H1 (cell line): ENCODE measurements at regions not wholly inside any gene's neighbourhood (a gene's known extent, or its start where the extent isn't known, plus 50 kb on each side); places are given as distances from the start of the nearest gene placed in this dataset.
A peak's percentile ranks its signal among the peaks of the same experiment; 100 is the strongest.

Experiments used
- CTCF ChIA-PET: fragments of 300-600 bp; sonication (Branson Sonifier 250); formaldehyde crosslinking; loops from one replicate; lab custom pipeline; 2021; ENCODE audit not compliant: partially characterized antibody; lab: Charles Lee
- POLR2A ChIA-PET: fragments of 300-600 bp; sonication (Branson Sonifier 250); formaldehyde crosslinking; loops from one replicate; lab custom pipeline; 2021; ENCODE audit warnings: inconsistent platforms; ENCODE audit not compliant: partially characterized antibody; lab: Charles Lee
- DNase-seq, 2 experiments: peaks; one replicate each; pipeline versions ENCODE4 v3.0.0 to v3.0.0-alpha.2; 2010 to 2022; ENCODE audit warnings: low spot score in 2 of 2, low read depth in 1 of 2, mixed read lengths in 1 of 2
- FAIRE-seq: peaks from 2 replicates; lab custom pipeline; 2011; peaks lifted over from hg19 to GRCh38; lab: Jason Lieb, UNC
- H2AFZ ChIP-seq: 2 replicates; pipeline ENCODE4 v1.8.1; 2012; ENCODE audit warnings: low read length, inconsistent platforms
- H2AK5ac ChIP-seq: 2 replicates; pipeline ENCODE4 v1.6.1; 2013; ENCODE audit warnings: low read depth, low read length
- H2BK120ac ChIP-seq: replicated peaks from 2 replicates; pipeline ENCODE3; 2013; ENCODE audit warnings: low read depth, low read length, inconsistent platforms
- H2BK12ac ChIP-seq: 2 replicates; pipeline ENCODE4 v1.6.1; 2013; ENCODE audit warnings: low read depth, low read length
- H2BK15ac ChIP-seq: 2 replicates; pipeline ENCODE4 v1.6.1; 2013; ENCODE audit warnings: low read length
- H2BK20ac ChIP-seq: 2 replicates; pipeline ENCODE4 v1.6.1; 2013; ENCODE audit warnings: low read length
- H2BK5ac ChIP-seq: 2 replicates; pipeline ENCODE4 v1.6.1; 2013; ENCODE audit warnings: low read depth, low read length
- H3K14ac ChIP-seq: 2 replicates; pipeline ENCODE4 v1.6.1; 2013; ENCODE audit warnings: inconsistent platforms; ENCODE audit not compliant: insufficient read length
- H3K18ac ChIP-seq: 2 replicates; pipeline ENCODE4 v1.6.1; 2013; ENCODE audit warnings: low read length; ENCODE audit errors: extremely low read depth
- H3K23ac ChIP-seq: 2 replicates; pipeline ENCODE4 v1.6.1; 2013; ENCODE audit warnings: inconsistent platforms; ENCODE audit not compliant: insufficient read length
- H3K23me2 ChIP-seq: 2 replicates; pipeline ENCODE4 v1.6.1; 2013; ENCODE audit warnings: low read depth, low read length
- H3K27ac ChIP-seq: 2 replicates; pipeline ENCODE4 v1.6.1; 2011; ENCODE audit warnings: low read depth, low read length, inconsistent platforms
- H3K27me3 ChIP-seq, 4 experiments: replicated peaks in 1 of 4; 1 replicate in 1 of 4; 2 replicates in 3 of 4; pipeline versions ENCODE4 v1.6.1 to v1.8.1; 2011 to 2013; ENCODE audit warnings: low read length in 3 of 4, mild to moderate bottlenecking in 3 of 4, inconsistent platforms in 2 of 4, mixed read lengths in 2 of 4, moderate library complexity in 1 of 4; ENCODE audit not compliant: control insufficient read depth in 3 of 4, insufficient read depth in 3 of 4; ENCODE audit errors: extremely low read depth in 1 of 4
- H3K36me3 ChIP-seq, 4 experiments: 2 replicates each; pipeline versions ENCODE4 v1.6.1 to v1.8.1; 2011 to 2013; ENCODE audit warnings: mild to moderate bottlenecking in 4 of 4, low read length in 3 of 4, moderate library complexity in 2 of 4, control low read depth in 1 of 4, inconsistent platforms in 1 of 4; ENCODE audit not compliant: insufficient read depth in 4 of 4, control insufficient read depth in 2 of 4
- H3K4ac ChIP-seq: replicated peaks from 2 replicates; pipeline ENCODE3; 2013; ENCODE audit warnings: low read length, low read depth, mixed read lengths, inconsistent platforms; ENCODE audit not compliant: insufficient read length
- H3K4me1 ChIP-seq, 4 experiments: replicated peaks in 1 of 4; 1 replicate in 1 of 4; 2 replicates in 3 of 4; pipeline versions ENCODE4 v1.6.1 to v1.8.1; 2011 to 2013; ENCODE audit warnings: low read length in 3 of 4, inconsistent platforms in 2 of 4, mixed read lengths in 1 of 4; ENCODE audit not compliant: insufficient read depth in 4 of 4, control insufficient read depth in 3 of 4
- H3K4me2 ChIP-seq, 2 experiments: 2 replicates each; pipeline versions ENCODE4 v1.6.1 to v1.8.1; 2011 to 2013; ENCODE audit warnings: low read depth in 2 of 2, low read length in 2 of 2, control low read depth in 1 of 2, inconsistent platforms in 1 of 2, mild to moderate bottlenecking in 1 of 2; ENCODE audit not compliant: insufficient read depth in 1 of 2
- H3K4me3 ChIP-seq, 4 experiments: fragments of 200-600, 300-600 bp in 1 of 4; sonication (generic), shearing (Covaris generic), sonication (Bioruptor Twin) in 1 of 4; 2 replicates each; pipeline versions ENCODE4 v1.5.1 to v1.8.1; 2011 to 2016; ENCODE audit warnings: low read length in 4 of 4, low read depth in 3 of 4, control low read depth in 2 of 4, inconsistent platforms in 2 of 4, mild to moderate bottlenecking in 2 of 4, mixed read lengths in 1 of 4, moderate library complexity in 1 of 4; ENCODE audit not compliant: insufficient read depth in 2 of 4; ENCODE audit errors: extremely low read depth in 1 of 4
- H3K56ac ChIP-seq: replicated peaks from 2 replicates; pipeline ENCODE3; 2013; ENCODE audit warnings: low read depth, mild to moderate bottlenecking, mixed read lengths, low read length, inconsistent platforms; ENCODE audit not compliant: insufficient read length
- H3K79me1 ChIP-seq: 2 replicates; pipeline ENCODE4 v1.6.1; 2013; ENCODE audit warnings: low read depth, low read length, control low read depth
- H3K79me2 ChIP-seq, 2 experiments: 2 replicates each; pipeline versions ENCODE4 v1.6.1 to v1.8.1; 2012 to 2013; ENCODE audit warnings: low read length in 2 of 2, mild to moderate bottlenecking in 2 of 2, inconsistent platforms in 1 of 2; ENCODE audit not compliant: insufficient read depth in 2 of 2, control insufficient read depth in 1 of 2
- H3K9ac ChIP-seq, 4 experiments: replicated peaks in 1 of 4; 1 replicate in 1 of 4; 2 replicates in 3 of 4; pipeline versions ENCODE4 v1.6.1 to v1.8.1; 2011 to 2013; ENCODE audit warnings: low read depth in 3 of 4, low read length in 3 of 4, control low read depth in 2 of 4, mild to moderate bottlenecking in 2 of 4, moderate library complexity in 2 of 4, inconsistent platforms in 1 of 4; ENCODE audit errors: extremely low read depth in 1 of 4
- H3K9me3 ChIP-seq, 2 experiments: 2 replicates each; pipeline versions ENCODE4 v1.6.1 to v1.8.1; 2012 to 2013; ENCODE audit warnings: mild to moderate bottlenecking in 2 of 2, moderate library complexity in 2 of 2, control low read depth in 1 of 2, inconsistent platforms in 1 of 2, low read depth in 1 of 2, low read length in 1 of 2, mixed read lengths in 1 of 2; ENCODE audit not compliant: insufficient read depth in 2 of 2
- H4K20me1 ChIP-seq, 2 experiments: replicated peaks in 1 of 2; 2 replicates each; pipeline versions ENCODE3 to v1.8.1; 2011 to 2013; ENCODE audit warnings: inconsistent platforms in 2 of 2, low read length in 2 of 2, mild to moderate bottlenecking in 1 of 2; ENCODE audit not compliant: insufficient read depth in 2 of 2, control insufficient read depth in 1 of 2
- H4K5ac ChIP-seq: 2 replicates; pipeline ENCODE4 v1.6.1; 2013; ENCODE audit warnings: low read length, low read depth, mixed read lengths, inconsistent platforms; ENCODE audit not compliant: insufficient read length
- H4K8ac ChIP-seq: 2 replicates; pipeline ENCODE4 v1.8.0; 2013; ENCODE audit warnings: mild to moderate bottlenecking, moderate library complexity, low read length, inconsistent platforms; ENCODE audit not compliant: insufficient read depth; ENCODE audit errors: extremely low read depth
- H4K91ac ChIP-seq: replicated peaks from 2 replicates; pipeline ENCODE3; 2013; ENCODE audit warnings: low read length, mixed read lengths, inconsistent platforms; ENCODE audit not compliant: insufficient read length
- SIRT6 ChIP-seq: IDR thresholded peaks from one replicate; pipeline ENCODE4 v1.7.1; 2012; ENCODE audit warnings: low read length, inconsistent platforms
- WGBS, 2 experiments: shearing (Covaris generic) in 1 of 2; methylation state at CpG; one replicate each; pipeline versions ENCODE4 v1.1.6 to v1.1.7; 2013 to 2015; ENCODE audit warnings: low lambda C conversion rate in 2 of 2, mixed read lengths in 2 of 2, inconsistent platforms in 1 of 2, low coverage in 1 of 2, missing lambda C conversion rate in 1 of 2; ENCODE audit not compliant: insufficient replicate concordance in 2 of 2, insufficient coverage in 1 of 2, insufficient read length in 1 of 2; ENCODE audit errors: extremely low coverage in 1 of 2, missing lambda C conversion rate in 1 of 2; 5-methylcytosine and 5-hydroxymethylcytosine counted together

DNA sequence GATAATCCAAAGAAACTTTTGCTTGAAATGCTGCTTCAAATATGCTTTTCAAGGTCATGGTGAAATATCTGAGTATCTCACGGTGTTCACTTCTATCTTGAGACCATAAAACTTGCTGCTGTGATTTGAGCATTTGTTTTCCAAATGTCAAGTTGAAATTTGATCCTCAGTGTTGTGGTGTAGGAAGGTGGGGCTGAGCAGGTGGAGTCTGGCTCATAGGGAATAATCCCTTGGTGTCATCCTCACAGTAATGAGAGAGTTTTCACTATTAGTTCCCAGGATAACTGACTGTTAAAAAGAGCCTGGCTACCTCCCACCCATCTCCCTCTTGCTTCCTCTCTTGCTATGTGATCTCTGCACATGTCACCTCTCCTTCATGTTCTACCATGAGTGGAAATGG is 858.0 kb upstream of the SLITRK5 start:
- no peaks in the 10 kb centered on the region for H3K36me3 ChIP-seq
- no peak overlapping the region for H3K9ac ChIP-seq
- H3K4ac ChIP-seq, result no peak overlapping the region
- H3K23ac ChIP-seq, result no peak overlapping the region
- H3K9me3 ChIP-seq, result no peaks in the 10 kb centered on the region
- H2BK5ac ChIP-seq, result no peak overlapping the region
- H3K23me2 ChIP-seq, result no peaks in the 10 kb centered on the region; the same call in 1 of the 2 replicates
- H4K91ac ChIP-seq, result no peak overlapping the region
- H2BK15ac ChIP-seq, result no peak overlapping the region
- FAIRE-seq, result peak; percentile 39
- ChIA-PET CTCF (no interaction called here), POLR2A (no interaction called here)
- H3K79me1 ChIP-seq, result no peaks in the 10 kb centered on the region
- no peak overlapping the region for H2AFZ ChIP-seq
- no peak overlapping the region for H4K8ac ChIP-seq
- H2BK120ac ChIP-seq, result no peak overlapping the region
- no peak overlapping the region for H4K5ac ChIP-seq
- H2BK12ac ChIP-seq, result no peak overlapping the region
- 47% methylated on average over 1 of the region's 1 CpG; no CpG with 5 or more reads in 1 of the 2 experiments for WGBS, 2 experiments
- no peak overlapping the region for H2BK20ac ChIP-seq
- no peak for TF ChIP-seq SIRT6
- H2AK5ac ChIP-seq, result no peak overlapping the region
- H3K27ac ChIP-seq, result no peak overlapping the region
- DNase-seq, result no peak
- peak overlapping the region in 1 of 2 experiments; percentile 25; a peak in 1 of 4 replicates for H3K4me2 ChIP-seq
- no peak overlapping the region for H3K56ac ChIP-seq
- H3K4me1 ChIP-seq, result peaks cover 0 to 3% (median 2%) of the 10 kb centered on the region in 4 experiments; a peak in 2 of 7 replicates
- no peaks in the 10 kb centered on the region for H4K20me1 ChIP-seq
- H3K79me2 ChIP-seq, result no peaks in the 10 kb centered on the region
- H3K4me3 ChIP-seq, result no peak overlapping the region
- no peaks in the 10 kb centered on the region for H3K27me3 ChIP-seq
- H3K14ac ChIP-seq, result no peak overlapping the region
- H3K18ac ChIP-seq, result no peak overlapping the region
